Muscle of back (tissue), 3 donors: ENCODE measurements at regions not wholly inside any gene's neighbourhood (a gene's known extent, or its start where the extent isn't known, plus 50 kb on each side); places are given as distances from the start of the nearest gene placed in this dataset.
"Not testable (repeated sequence)": the region's sequence is repeated elsewhere in the genome, so short reads cannot be mapped to it uniquely, and the experiment has no call there.

Experiments
- DNase-seq, 3 donors: peaks; one replicate each; pipeline versions ENCODE4 v3.0.0 to v3.0.0-alpha.2; 2013

DNA sequence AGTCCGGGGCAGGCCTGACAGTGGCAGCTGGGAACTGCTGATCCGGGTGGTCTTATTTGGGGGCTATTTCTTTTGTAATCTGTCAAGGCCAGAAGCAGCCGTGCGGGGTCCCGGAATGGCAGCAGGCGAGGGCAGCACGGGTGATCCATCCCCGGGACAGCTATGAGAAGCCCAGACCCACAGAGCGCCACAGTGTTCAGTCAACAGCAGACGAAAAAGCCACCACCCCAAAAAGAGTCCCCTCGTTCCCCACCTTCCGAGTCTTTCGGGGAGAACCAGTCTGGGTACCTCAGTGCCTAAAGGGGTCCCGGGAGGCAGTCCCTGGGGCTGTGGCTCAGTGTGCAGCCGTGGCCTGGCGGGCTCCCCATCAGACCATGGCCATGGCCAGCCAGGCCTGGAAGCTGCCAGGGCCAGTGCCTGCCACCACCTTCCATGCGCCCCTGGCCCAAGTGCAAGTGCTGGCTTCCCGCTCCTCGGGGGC, 125.1 kb upstream of the KCTD7 start:
- no peak for DNase-seq

DNA sequence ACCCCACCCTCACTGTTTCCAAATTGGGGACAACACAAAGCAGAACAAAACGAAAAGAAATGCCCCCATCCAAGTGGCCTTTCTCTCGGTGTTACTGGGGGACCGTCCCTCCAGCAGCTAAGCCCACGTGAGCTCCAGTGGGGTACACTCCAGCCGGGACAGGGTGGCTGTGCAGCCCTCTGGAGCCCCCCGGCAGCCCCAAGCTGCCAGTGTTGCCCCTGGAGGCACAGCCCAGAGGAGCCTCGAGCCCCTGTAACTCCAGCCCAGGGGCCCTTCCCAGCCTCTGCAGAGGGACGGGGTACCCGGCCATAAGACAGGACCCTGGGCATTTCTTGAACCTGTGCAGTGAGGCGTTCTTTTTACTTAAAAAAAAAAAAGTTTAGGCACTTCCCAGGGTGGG, 124.5 kb upstream of the KCTD7 start:
- no peak for DNase-seq

DNA sequence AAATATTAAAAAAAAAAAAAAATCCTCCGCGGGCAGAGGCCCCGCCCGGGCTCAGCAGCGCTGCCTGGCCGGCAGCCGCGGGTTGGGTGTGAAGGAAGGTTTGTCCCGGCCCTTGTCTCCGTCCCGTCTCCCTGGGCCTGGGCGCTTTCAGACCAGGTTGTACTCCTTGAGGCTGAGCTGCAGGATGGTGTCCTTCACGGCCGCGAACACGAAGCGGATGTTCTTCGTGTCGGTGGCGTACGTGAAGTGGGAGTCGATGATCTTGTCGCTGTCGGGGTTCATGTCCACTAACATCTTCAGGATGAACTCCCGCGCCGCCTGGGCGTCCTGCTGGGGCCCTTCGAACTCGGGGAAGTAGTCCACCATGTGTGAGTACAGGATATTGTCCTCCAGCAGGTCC, 123.7 kb upstream of the KCTD7 start:
- DNase-seq, result no peak

DNA sequence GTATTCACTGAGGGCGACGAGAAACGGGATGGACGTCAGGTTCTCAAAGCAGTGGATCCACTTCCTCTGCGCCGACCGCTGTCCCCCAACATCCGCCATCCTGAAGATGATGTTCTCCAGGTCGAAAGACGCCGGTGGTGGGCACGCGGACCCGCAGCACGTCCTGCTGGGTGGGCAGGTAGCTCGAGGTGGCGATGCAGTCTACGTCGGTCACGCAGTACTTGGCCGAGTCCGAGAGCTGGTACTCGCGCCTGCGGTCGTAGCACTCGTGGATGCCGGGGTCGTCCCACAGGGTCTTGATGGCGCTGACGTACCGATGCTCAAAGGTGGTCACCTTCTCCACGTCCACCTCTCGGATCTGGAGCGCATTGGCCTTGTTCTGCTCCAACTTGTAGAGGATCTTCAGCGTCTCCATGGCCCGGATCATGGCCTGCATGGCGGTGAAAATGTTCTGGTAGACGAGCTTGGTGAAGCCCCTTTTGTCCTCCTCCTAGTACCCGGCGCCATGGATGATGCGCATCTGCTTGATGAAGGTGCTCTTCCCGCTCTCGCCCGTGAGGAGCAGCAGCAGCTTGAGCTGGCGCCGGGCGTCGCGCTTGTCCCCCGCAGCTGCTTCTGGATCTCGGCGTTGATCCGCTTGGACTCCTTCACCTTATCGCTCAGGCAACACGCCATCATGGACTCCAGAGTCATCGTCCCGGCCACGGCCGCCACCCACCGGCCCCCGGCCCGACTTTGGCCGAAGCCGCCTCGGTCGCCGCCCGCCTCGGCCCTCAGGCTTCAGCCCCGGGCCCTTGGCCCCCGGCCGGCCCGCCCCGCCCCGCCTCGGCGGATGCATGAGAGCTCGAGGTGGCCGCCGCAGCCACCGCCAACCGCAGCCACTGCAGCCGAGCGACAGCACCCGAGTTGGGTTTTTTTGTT, 122.9 kb upstream of the KCTD7 start:
- peak; percentile 10 to 56 (median 22) for DNase-seq

DNA sequence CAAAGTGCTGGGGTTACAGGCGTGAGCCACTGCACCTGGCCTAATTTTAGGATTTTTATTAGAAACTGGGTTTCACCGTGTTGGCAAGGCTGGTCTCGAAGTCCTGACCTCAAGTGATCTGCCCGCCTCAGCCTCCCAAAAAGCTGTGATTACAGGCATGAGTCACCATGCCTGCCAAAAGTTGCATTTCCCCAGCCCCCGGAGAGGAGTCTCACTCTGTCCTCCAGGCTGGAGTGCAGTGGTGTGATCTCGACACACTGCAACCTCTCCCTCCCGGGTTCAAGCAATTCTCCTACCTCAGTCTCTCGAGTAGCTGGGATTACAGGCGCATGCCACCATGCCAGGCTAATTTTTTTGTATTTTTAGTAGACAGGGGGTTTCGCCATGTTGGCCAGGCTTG, 122.0 kb upstream of the KCTD7 start:
- not testable (repeated sequence) for DNase-seq

DNA sequence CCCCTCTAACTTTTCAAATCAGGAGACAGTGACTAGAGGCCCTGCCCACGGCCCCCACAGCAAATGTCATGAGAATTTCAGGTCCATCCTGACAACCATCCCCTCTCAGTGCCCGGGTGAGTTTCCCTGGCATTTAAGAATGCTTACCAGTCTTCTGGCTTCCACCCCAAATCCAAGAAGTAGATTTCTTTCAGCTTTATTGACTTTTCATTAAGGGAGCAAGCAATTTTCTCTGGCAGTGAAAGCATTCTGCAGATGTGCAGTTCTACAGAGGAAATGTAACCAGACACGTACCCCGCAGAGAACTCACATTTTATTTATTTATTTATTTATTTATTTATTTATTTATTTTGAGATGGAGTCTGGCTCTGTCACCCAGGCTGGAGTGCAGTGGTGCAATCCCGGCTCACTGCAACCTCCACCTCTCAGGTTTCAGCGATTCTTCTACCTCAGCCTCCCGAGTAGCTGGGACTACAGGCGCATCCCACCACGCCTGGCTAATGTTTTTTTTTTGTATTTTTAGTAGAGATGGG, 120.9 kb upstream of the KCTD7 start:
- peak in 1 of 3 donors; percentile 18 for DNase-seq

DNA sequence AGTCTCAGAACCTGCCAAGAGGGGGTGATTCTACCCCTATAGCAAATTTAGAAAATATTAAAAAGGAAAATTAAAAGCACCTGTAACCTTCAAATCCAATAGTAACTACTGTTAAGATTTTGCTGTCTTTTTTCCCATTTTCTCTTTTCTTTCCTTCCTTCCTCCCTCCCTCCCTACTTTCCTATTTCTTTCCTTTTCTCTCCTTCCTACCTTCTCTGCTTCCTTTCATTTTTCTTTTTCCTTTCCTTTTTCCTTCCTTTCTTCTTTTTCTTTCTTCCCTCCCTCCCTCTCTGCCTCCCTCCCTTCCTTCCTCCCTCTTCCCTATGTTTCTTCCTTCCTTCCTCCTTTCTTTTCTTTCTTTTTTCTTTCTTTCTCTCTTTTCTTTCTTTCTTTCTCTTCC, 120.2 kb upstream of the KCTD7 start:
- DNase-seq, result no peak

DNA sequence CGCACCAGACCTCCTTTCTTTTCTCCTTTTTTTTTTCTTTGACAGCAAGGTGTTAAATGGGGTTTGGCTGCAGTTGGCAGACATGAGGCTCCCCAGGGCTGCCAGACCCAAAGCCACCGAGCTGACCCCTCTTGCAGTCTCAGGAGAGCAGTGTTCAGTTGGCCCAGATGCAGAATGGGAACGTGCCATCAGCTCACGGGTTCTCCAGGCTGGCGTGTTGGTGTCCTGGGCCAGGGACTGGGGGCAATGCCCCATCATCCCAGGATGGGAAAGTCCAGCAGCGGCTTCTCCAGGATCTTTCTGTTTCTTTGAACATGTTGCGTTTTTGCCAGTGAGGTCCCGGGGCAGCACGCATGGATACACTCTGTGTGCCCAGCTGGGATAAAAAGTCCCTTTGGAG, 114.6 kb upstream of the KCTD7 start:
- no peak for DNase-seq

DNA sequence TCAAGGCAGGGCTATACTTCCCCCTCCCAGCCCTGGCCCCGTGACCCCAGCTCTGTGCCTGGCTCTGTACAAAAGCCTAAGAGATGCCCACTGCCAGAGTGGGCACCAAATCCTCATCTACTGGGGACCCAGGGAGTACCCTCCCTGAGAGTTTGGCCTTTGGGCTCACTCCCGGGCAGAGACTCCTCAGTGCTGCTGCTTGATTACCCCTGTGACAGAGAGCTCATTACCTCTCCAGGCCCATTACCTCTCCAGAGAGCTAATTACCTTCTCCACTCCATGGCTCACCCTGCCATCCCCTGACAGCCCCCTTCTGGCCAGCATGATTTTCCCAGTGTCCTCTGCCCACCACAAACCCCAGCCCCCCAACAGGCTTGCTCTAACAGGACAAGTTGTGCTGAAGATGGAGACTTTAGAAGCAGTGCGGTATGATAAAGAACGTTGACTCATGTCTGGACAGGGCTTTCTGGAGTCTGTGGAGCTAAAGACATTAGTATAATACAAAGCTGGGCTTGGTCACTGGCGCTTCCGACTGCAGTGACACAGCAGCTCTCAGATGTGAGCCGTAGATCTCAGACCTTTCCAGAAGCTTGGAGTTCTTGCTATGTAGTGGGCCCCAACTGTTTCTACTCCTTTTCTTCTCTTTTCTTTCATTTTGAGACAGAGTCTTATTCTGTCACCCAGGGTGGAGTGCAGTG, 111.3 kb upstream of the KCTD7 start:
- DNase-seq, result no peak

DNA sequence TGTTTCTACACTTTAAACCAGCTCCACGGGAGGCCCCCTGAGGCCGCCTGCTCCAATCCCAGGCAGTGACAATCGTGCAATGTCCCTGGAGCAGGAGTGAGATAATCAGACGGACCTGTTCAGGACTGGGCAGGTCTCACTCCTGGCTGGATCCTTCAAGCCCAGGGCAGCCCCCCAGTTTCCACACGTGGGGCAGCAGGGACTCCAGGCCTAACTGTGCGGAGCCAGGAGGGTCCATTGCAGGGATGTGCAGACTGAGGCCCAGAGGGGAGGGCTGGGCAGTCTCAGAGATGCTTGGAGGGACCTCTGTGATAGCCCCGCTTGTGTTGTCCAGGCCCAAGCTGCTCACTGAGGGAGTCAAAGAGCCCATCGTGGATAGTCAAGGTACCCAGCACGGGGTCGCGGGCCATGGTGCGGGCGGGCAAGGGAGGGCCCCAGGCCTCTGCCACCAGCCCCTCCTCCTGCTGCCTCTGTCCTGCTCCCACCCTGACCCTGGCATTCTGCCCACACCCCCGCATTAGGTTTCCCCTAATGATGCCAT, 110.5 kb upstream of the KCTD7 start:
- no peak for DNase-seq

DNA sequence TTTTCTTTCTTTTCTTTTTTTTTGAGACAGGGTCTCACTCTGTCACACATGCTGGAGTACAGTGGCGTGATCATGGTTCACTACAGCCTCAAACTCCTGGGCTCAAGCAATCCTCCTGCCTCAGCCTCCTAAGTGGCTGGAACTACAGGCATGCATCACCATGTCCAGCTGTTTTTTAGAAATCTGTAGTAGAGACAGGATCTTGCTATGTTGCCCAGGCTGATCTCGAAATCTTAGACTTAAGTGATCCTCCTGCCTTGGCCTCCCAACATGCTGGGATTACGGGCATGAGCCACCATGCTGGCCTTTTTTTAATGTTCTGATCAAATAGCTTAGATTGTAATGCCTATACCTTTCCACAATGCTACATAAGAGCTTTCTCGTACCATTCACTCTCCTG, 107.0 kb upstream of the KCTD7 start:
- no peak for DNase-seq

DNA sequence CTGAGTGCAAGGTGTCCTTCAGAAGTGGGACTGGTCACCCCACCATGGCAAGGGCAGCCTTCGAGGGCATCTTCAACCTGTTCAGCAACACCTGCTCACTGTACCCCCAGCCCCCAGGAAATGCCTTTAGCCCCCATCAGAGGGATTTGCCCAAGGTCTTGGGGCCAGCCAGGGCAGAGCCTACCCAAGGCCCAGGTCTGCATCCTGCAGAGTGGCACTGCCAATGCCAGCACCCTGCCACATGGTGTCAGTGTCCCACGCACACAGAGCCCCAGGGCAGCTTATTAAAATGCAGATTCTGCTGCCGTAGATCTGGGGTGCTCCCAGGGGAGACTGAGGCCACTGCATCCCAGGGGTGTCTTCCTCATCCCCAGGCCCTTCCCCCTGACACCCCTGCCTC, 106.2 kb upstream of the KCTD7 start:
- no peak for DNase-seq

DNA sequence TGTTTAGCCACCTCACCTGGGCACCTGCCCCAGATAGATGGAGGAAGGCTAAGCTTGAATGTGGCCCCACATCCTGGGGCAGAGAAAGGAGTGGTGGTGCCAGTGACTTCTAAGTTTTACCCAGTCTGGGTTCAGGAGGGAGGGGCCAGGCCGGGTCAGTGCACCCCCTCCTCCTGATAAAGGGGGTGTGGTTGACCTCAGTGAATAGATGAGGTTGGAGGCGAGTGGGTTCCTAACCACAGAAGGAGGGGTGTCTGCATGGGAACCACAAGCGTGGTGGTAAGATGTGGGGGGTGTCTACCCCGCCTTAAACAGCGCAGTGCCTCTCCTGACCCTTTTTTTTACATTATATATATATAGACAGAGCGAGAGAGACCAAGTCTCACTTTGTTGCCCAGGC, 105.3 kb upstream of the KCTD7 start:
- no peak for DNase-seq

DNA sequence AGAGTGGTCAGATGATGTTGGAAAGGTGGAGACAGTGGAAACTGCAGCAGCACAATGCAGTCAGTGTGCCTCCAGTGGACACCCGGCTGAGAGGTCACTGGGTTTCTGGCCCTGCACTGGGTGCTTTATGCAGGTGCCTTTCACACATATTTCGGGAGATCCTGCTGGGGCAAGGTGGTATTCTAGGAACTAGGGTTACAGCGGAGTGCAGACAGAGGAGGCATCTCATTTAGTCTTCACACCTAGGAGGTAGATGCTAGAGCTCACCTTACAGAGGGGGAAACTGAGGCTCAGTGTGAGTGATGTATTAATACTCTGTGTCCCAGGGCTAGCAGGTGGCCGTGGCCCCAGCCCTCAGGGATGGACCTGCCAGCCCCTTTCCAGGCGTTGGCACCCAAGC, 103.9 kb upstream of the KCTD7 start:
- DNase-seq, result no peak

DNA sequence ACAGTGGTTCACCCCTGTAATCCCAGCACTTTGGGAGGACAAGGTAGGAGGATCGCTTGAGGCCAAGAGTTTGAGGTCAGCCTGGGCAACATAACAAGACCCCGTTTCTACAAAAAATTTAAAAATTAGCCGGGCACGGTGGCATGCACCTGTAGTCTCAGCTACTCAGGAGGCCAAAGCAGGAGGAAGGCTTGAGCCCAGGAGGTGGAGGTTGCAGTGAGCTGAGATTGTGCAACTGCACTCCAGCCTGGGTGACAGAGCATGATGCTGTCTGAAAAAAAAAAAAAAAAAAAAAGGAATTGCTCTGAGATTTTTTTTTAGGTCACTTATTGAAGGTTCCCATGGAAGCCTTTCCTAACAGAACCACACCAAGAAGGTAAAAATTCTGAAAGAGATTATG, 101.9 kb upstream of the KCTD7 start:
- not testable (repeated sequence) for DNase-seq

DNA sequence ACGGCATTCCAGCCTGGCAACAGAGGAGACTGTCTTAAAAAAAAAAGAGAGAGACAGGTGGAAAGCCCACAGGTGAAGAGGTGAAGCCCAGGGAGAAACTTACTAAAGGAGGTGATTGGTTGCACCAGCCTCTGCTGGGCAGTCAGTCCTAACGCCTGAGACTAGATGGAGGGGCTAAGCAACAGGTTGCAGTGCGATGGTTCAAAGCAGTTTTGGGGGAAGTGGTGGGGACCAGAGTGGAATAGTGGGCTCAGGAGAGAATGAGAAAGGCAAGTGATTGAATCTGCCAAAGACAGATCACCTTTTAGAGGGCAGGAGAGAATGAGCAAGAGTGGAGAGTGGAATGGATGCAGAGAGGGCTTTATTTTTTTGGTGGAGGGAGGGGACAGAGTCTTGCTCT, 100.0 kb upstream of the KCTD7 start:
- DNase-seq, result no peak

DNA sequence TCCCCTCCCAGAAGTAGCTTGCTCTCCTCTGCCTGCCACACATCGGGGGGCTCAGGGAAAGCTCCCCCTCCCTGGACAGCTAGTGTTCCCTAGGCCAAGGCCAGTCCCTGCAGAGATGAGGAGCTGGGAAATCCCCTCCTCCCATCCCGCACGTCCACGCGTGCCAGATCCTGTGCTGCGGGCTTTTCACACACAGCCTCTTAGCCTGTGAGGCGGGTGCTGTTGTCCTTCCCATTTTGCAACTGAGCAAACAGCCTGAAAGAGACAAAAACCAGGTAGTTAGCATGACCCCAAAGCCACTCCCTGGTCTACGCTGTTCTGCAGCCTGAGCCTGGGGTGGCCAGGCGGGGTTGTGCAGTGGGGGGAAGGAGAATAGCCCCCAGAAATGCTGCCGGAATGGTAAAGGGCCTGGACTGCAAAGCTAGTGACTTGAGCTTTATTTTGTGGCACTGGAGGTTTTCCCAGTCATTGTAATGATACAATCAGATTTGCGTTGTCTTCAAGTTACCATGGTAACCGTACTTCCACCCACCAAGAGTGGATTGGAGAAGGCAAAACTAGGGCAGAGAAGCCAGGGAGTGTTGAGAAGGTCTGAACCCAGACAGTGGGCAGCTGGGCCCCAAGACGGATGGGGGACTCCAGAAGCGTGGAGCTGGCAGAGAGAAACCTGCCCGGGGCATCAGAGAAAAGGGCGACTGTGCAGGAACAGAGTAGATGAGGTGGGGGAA, 98.6 kb upstream of the KCTD7 start:
- DNase-seq, result no peak

DNA sequence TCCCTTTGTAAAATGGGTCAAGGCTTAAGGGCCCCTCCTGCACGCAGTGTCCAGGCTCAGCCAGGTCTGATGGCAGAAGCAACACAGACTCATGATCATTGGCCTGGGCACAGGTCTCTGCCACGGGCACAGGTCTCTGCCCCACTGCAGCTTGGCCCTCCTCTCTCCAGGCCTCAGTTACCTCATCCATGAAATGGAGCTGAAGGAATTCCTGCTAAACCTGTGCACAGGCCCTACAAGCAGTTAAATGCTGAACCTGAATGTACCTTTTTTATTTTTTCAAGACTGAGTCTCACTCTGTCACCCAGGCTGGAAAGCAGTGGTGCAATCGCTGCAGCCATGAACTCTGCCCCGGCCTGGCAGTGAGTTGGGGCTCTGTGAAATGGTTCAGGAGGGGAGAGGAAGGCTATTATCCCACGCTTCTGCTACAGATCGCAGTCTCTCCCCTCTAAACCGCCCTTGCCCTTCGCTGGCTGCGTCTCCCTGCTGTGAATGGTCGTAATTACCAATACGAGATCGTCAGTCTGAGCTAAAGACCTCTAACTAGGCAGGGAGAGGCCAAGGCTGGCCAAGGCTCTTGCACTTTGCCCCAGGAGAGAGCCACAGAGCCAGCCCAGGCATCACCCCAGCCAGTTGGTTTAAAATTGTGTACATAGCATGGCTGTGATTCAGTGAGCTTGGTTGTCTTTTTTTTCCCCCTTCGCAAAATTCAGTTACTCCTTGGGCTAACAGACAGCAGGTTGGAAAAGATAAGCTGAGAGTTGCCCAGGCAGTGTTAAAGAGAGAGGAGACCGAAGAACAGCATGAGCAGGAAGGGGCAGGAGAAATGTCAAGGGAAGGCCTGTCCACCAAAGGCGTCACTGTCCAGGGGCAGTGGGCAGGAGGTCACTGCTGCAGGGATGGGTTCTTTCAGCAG, 93.0 kb upstream of the KCTD7 start:
- no peak for DNase-seq

DNA sequence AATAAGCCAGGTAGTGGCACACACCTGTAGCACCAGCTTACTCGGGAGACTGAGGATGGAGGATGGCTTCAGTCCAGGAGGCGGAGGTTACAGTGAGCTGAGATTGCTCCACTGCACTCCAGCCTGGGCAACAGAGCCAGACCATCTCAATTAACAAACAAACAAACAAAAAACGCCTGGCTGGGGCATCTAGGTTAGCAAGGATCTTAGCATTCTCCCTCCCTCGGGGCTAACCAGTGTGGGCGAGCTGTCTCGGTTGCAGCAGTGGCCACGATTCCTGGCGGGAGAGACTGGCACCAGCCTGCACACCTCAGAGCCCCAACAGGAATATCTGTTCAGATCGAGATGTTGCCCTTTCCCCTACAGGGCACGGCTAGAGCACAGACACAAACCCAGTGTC, 91.3 kb upstream of the KCTD7 start:
- DNase-seq, result no peak

DNA sequence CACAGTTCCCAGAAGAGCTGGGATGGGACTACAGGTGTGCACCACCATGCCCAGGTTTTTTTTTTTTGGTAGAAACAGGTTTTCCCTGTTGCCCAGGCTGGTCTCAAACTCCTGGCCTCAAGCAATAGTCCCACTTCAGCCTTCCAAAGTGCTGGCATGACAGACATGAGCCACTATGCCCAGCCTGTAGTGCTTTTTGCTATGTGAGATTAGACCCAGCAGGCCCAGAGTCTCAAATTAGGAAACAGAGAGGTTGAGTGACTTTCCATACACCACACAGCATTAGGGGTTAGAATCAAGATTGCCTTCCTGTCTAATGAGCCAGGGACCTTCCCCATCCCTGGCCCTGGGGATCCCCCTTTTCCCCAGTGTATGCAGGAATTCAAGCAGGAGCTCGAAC, 90.8 kb upstream of the KCTD7 start:
- no peak for DNase-seq

DNA sequence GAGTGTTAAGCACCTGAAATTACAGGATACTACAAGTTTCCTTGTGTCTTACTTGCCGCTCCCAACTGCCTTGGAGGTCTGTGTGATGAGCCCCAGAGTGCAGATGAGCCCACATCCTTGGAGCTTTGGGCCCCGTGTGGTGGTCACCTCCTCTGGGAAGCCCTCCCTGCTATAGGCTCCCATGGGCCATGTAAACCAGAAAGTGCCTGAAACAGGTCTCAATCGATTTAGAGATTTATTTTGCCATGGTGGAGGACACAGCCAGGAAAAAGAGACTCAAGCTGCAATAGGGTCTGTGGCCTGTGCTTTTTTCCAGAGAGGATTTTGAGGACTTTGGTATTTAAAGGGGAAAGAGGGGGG, 89.4 kb upstream of the KCTD7 start:
- DNase-seq, result no peak
